G401.6 (cell line): ENCODE measurements at regions not wholly inside any gene's neighbourhood (a gene's known extent, or its start where the extent isn't known, plus 50 kb on each side); places are given as distances from the start of the nearest gene placed in this dataset.

Source experiments
- FAIRE-seq: peaks from 2 replicates; lab custom pipeline; 2012; peaks lifted over from hg19 to GRCh38; lab: Jason Lieb, UNC

DNA sequence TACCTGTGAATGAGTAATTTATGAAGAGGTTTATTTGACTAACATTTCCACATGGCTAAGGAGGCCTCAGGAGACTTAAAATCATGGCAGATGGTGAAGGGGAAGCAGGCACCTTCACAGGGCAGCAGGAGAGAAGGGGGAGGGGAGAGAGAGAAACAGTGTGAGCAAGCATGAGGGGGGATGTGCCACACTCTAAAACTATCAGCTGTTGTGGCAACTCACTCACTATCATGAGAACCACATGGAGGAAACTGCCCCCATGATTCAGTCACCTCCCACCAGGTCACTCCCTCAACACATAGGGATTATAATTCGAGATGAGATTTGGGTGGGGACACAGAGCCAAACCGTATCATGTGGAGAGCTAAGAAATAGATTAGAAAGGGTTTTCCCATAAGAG is 309.0 kb downstream of the RDH14 start:
- FAIRE-seq: no peak

DNA sequence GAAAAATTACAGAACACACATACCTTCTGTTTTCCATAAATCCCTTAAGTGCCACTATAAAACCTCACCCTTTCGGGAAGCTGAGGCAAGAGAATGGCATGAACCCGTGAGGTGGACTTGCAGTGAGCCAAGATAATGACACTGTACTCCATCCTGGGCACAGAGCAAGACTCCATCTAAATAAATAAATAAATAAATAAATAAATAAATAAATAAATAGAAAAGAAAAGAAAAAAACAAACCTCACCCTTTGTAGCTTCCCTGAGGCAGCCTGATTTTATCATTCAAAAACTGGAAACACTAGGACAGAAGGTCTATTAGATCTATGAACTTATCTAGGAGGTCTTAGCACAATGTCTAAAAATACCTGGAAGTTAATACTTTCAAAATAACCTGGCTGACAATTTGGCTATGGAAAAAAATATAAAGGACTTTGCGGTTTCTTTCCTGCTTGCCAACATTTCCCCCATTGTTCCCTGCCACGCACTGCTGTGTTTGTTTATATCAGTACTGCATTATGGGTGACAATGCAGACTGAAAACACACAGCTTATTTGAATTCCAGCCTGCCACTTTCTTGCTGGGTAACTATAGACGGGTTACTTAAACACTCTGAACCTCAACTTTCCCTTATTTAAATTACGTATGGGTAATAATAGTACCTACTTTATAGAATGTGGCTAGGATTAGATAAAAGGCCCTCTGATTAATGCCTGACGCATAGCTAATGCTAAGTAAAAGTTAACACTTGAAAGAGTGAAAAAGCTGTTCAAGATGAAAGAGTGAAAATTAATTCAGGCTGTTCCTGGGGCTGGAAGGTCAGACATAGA is 313.0 kb downstream of the RDH14 start:
- no peak for FAIRE-seq

DNA sequence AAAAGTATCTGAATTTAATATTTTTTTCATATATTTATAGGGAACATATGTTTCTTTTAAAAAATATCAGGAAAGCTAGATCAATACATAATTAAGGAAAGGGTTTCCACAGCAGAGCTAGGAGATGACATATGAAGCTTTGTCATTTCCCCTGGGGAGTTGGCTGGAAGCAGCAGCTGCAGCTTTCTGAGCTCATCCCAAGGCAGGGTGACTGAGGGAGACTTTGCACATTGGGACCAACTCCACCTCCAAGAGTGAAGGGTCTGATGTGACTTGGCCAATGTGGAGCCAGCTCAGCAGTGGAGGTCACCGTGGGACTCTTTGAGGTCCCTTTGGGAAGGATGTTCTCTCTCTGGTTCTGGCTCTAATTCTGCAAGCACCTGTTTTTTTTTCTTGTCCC is 315.1 kb downstream of the RDH14 start:
- no peak for FAIRE-seq

DNA sequence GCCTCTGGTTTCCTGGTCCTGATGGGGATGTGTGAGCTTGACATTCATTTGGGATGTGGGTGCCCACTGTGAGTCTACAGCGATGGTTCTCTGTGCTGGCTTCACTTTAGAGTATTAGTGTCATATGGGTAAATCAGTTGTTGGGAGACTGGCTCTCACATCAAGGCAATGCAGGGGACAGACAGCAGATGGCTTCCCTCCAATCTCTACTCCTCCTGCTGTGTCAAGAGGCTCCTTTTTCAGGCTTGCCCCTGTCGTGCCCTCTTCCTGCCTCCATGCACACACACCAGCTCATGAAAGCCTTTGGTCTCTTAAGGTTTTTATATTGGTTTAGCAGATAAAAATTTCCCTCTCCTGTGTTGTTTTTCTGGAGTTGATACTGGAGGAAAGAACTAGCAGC is 315.6 kb downstream of the RDH14 start:
- FAIRE-seq: no peak

DNA sequence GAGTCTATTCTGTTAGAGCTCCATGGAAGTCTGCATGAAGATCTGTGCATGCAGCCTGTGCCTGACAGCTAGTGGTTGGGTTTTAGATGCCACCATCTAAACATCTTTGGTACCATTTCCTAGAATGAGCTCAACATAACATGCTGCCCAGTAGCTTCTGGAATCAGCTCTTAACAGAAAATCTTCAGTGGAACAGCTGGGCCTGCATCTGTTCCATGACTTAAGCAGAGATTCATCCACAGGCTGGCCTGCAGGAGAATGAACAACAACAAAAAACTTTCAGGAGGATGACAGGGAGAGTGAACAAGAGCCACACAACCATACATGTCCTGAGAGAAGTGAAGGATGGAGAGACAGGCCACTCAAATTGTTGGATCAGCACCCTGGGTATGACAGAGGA is 316.6 kb downstream of the RDH14 start:
- FAIRE-seq: no peak

DNA sequence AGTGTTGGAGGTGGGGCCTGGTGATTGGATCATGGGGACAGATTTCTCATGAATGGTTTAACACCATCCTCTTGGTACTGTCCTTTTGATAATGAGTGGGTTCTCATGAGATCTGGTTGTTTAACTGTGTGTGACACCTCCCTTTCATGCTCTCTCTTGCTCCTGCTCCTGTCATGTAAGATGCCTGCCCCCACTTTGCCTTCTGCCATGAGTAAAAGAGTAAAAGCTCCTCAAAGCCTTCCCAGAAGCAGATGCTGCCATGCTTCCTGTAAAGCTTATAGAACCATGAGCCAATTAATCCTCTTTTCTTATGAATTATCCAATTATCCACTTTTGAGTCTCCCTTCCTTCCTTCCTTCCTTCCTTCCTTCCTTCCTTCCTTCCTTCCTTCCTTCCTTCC is 317.7 kb downstream of the RDH14 start:
- FAIRE-seq: no peak

DNA sequence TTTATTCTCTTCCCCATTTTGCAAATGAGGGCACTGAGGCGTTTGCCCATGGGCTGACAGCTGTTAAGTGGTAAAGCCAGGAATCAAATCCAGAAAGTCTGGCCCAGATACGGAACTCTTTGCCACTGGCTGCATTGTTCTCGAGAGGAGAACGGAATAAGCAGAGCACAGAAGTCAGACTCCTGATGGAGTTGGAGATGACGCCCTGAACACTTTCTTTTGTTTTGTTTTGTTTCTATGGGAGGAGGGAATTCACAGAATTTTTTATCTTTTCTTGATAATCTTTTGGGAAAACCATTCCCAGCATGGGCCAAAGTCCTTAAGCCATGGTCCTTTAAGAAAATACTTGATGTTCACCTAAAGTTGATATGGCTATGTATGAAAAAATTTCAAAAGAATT is 322.2 kb downstream of the RDH14 start:
- no peak for FAIRE-seq

DNA sequence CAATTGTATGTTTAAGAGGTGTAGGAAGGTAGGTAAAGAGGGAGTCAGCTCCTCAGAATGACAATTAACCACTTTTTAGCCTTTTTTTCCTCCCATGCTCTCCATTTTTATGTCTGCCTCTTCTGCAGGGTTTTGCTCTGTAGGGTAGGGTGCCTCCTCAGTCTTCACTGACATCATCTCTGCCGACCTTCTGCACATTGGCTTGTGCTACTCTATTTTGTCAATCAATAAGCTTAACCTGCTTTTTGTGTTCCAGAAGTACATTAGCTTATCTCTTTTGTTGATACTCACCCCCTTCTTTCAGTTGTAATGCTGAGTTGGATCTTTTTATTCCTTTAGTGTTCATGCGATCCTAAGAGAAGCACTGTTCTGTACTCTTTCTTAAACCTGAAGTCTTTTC is 323.2 kb downstream of the RDH14 start:
- FAIRE-seq: no peak

DNA sequence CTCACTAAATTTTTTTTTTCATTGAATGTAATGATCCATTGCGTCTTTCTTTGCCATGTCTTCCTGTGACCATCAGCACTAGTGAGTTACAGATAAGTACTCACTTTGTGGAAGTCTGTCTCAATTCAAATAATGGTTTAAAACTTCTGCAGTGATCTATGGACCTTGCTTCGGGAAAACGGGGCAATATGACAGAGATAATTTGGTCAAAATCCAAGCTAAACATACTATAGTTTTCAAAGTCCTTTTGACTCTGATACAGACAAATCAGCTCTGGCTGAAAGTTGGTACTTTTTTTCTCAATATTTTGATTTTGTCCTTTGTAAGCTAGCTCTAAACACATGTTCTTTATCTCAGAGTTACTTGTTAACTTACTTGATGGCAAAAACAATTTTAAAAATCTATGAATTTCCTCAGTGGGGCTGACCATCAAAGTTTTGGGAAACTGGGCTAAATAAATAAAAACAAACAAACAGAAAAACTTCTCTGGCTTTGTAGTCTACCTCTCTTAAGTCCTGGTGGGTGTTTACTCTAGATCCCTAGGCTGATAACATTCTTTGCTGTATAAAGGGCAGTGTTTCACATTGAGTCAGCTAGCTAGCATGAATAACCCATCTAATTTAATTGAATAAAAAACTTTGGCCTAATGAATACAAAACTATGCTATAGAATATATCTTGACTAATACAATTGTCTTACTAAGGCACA is 327.6 kb downstream of the RDH14 start:
- FAIRE-seq: no peak

DNA sequence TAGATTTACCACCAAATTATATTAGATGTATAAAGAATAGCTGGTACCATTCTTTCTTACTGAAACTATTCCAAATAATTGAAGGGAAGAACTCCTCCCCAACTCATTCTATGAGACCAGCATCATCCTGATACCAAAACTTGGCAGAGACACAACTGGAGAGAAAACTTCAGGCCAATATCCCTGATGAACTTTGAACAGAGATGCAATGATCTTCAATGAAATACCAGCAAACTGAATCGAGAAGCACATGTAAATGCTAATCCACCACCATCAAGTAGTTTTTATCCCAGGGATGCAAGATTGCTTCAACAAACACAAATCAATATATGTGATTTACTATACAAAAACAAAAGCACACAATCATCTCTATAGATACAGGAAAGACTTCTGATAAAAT is 329.8 kb downstream of the RDH14 start:
- FAIRE-seq: no peak

DNA sequence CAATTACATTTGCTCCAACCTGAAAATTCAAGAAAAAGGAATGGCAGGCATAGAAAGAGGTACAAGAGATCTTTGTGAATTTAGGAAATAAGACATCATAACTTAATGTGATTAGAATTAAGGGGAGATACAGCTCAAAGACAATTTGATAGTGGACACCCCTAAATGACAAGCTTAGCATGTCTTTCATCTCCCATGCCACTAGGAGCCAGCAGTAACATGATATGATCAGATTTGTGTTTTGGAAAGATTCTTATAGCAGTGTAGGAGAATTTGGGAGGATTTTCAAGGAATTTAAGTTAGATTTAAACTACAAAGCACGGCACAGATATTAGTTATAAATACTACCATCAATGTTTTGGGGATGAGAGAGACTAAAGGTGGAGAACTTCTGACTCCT is 340.8 kb downstream of the RDH14 start:
- no peak for FAIRE-seq

DNA sequence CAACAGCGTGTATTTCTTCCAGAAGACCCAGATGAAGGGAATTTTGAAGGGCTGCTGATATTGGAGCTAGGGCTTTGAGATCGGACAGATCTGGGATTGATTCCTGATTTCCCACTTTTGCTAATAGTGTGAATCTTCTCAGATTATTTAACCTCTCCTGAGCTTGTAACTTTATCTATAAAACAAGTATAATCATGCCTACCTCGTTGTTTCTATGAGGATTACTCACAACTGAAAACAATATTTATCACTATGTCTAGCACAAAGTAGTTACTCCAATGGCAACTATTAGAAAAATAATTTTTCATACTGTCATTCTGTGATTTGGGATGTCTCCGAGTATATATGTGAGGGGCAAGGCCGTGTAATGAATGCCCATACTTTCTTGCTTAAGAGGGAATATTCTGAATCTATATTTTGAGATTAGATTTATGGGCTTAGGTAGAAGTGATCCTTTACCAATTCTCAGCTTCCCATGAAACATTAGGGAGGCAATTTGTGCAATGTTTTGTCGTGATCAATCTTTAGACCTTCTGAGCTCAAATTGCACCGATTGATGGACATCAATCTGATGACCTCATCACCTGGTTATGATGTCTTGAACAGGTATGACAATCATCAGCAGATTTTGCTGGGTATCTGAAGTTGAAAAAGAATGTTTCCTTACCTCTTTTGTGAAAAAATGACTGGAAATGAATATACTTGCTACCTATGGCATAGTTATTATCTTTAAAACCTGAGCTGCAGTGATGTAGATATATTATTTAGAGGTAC is 339.9 kb downstream of the KCNS3 start:
- FAIRE-seq: no peak

DNA sequence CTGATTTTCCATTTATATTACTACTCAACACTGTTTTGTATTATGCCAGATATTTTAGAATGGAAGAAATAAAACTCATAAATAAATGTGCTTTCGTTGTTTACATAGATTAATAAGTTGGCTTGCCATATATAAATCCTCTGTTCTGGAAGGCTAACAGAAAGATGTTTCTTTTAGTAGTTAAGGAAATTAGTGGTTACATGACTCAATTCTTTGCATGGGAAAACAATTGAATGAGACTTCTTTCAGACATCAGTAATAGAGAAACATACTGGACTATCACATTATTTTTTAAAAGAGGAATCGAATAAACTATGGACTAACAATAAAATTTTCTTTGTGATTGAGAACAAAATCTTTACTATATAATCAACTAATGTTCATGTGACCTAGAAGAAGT is 336.5 kb downstream of the KCNS3 start:
- no peak for FAIRE-seq

DNA sequence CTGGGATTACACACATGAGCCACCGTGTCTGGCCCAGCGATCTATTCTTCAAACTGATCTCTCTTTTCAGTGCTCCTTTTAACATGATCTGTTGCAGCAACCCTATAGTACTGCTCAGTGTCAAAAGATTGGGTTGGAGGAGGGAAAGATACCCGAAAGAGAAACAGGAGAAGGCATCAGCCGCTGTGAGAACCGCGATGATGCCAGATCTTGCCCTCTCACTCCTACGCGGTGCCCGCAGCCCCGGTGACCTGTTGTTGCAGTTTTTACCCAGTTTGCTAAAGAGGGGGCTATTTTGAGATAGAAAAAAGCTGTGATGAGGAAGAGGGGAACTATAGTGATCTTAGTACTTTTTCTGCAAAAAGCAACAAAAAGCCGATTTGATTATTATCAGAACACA is 335.5 kb downstream of the KCNS3 start:
- FAIRE-seq: no peak

DNA sequence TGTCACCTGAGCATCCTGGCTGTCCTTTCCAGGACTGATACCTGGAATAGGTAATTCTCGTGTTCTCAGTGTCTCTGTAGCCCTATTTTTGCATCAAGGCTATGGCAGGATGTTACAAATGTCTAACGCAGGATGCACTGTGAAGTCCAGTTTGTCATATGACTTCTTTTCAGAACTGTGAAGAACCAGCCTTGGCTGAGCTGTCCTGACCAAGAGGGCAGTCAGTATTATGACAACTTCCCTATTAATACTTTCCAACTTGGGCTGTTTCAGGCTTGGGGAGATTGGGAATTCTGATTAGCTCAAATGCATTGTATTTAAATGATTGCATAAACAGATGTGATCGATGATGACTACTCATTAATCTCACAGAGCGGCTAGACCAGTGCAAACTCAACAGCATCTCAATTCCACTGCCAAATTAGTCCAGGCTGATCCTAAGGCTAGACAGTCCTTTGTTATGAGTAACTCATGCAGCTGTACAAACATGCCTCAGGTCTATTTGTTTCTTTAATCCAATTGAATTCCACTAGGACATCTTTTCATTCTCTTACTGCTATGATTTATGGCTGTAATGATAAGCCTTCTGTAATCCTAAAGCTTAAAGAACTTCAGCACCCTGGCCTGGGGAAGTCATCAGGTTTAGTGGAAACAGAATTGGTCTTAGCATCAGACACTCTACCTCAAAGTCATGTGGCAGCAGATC is 331.6 kb downstream of the KCNS3 start:
- FAIRE-seq: no peak

DNA sequence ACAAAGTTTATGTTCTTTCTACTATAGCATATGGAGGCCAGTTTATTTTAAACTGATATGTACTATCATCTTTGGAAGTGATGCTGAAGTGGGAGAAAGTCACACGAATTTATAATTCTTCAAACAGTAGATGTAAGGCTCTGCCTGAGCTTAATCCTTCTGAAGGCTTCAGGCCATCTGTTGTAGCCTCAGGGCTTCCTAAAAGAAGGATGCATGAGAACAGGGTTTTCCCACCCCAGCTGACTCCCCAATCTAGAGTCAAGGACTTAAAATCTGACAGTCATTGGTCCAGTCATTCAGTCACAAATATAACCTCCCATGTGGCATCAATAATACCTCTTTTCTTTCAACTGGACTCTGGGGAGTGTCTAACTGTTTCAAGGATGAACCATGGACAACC is 330.5 kb downstream of the KCNS3 start:
- FAIRE-seq: no peak

DNA sequence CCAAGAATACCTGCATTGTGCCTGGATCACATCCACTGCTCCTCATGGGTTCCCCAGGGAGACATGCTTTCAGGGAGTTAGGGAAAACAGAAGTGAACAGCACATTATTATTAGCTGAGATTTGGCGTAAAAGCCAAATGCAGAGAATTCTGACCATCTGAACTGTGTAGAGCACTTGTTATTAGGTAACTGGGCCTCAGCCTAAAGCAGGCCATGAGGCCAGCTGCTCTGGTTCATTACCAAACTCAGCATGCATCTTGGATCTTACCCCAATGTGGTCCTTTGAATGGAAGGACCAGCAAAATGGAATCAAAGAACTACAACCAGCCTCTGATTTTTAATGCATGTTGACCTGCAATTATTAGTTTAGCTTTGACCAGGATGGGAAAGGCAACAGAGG is 322.3 kb downstream of the KCNS3 start:
- no peak for FAIRE-seq

DNA sequence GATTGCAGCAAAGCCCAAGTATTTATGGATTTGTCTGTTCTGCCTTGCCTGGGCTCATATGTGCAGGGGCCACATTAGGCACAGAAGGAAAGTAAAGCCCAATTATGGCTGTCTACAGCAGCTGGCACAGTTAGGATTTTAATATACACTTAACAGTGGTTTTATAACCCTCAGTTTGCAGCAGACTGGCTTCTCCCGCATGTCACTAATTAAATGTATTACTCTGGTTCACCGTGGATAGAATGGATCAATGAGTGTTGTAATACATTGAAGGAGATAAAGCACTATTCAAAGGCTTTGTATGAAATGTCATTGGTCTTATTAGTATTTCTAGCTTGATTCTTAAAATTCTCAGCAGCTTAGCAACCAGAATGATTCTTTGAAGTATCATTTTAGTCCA is 320.2 kb downstream of the KCNS3 start:
- no peak for FAIRE-seq

DNA sequence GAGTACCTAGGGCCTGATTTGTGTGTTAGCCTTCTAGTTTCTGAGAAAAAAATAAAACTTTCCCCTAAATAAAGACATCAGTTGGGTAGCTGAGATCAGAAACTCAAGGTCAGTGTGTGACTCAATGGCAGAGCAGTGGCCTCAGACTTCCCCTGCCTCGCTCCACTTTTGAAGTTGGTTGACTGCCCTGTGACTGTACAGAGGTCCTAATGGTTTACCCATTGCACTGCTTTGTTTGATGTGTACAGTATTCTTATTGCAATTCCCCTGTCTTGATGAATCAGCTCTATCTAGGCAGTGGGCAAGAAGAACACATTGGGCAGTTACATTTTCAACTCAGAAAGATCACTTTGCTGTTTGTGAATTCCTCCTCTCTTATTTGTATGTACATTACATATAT is 315.7 kb downstream of the KCNS3 start:
- FAIRE-seq: no peak

DNA sequence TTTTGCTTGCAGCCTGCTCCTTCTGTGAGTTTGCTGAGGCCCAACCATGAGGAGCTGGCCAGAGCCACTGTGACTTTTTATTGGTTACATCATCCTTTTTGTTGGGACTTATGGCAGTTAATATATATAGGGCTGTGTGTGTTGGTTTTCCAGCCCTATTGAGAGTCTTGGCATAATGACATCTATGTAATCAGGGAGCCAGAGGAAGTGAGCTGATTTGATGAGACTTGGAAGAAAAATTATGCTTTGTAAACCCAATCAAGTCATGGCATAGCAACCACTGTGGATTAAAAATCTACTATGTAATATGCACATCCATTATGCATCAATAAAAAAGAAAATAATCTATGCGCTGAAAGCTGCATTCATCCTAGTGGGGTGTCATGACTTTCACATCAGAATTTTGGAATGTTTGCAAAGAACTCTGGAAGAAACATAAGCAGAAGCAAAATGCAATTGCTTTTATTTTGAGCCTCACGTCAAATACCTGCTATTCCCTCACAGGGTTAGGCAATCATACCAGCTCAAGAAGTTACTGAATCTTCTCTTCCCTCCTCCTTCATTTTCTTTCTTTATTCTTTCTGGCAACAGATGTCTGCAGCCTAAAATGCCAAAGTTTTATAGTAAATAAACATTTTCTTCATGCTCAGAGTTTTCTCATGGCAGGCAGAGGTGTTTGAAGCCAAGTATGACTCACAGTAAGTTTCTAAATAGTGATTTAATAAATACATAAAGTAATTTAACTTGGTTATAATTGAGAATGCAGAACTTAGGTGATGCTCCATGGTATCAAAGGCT is 308.5 kb downstream of the KCNS3 start:
- no peak for FAIRE-seq

DNA sequence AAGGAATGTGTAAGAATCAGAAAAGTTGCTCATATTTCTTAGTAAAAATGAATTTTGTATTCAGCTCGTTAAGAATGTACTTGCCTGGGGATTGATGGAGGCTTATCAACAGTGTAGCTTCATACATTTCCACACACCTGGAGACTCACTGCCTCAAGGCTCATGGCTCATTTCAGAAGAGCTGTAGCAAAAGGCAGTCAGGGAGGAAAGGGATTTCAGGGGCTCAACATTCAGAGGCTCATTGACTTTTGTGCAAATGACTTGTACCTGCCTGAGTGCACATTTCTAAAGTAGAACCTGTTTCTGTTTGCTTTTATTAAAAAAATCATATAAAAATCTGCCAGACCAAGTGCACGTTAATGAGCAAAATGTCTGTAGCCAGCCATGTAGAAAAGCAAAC is 304.4 kb downstream of the KCNS3 start:
- no peak for FAIRE-seq

DNA sequence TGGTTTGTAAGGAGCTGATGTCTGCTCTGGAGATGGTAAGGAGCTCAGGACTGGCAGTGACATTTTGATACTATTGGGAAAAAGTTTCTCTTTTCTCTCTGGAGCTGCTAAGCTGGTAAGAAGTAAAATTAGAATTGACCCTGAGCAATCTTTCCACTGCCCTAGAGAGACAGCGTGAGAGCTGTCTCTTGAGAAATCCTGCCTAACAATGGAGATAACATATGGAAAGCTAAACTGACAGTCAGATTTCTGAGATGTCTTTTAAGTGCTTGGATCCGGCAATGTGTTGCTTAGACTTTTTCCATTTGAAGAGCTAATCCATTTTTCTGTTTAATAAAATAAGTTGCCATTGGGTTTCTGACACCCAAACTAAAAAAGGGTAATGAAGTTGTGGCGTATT is 302.4 kb downstream of the KCNS3 start:
- FAIRE-seq: no peak
